ENCODE measurements at regions not wholly inside any gene's neighbourhood (a gene's known extent, or its start where the extent isn't known, plus 50 kb on each side); places are given as distances from the start of the nearest gene placed in this dataset.
"Not testable (repeated sequence)": the region's sequence is repeated elsewhere in the genome, so short reads cannot be mapped to it uniquely, and the experiment has no call there.

GRCh38 chr17:36690190-36690589, 88.8 kb downstream of the MRM1 start:
- Histone ChIP-seq H3K36me3 (no peaks in the 10 kb centered on the region), H3K27ac (no peak overlapping the region), H3K27me3 (no peaks in the 10 kb centered on the region), H3K9me3 (no peaks in the 10 kb centered on the region), H3K4me3 (no peak overlapping the region), H3K4me1 (no peaks in the 10 kb centered on the region)
- DNase-seq (ENCODE audit: low spot score in 2 of 2) = no peak
- 64 to 65% methylated on average over 4 of the region's 4 CpGs for WGBS, 2 donors
- no peak for TF ChIP-seq POLR2A (IDR thresholded peaks at IDR 0.05)
- no peak for TF ChIP-seq CTCF (IDR thresholded peaks at IDR 0.05)
- no peak for TF ChIP-seq EP300 (IDR thresholded peaks at IDR 0.05)

GRCh38 chr17:36691606-36692005, 90.2 kb downstream of the MRM1 start:
- WGBS, 2 donors = 54 to 70% methylated on average over 2 to 3 of the region's 3 CpGs
- Histone ChIP-seq H3K36me3 (no peaks in the 10 kb centered on the region), H3K4me3 (no peak overlapping the region)

GRCh38 chr17:36695082-36695481, 93.7 kb downstream of the MRM1 start:
- no peak for TF ChIP-seq EP300 (IDR thresholded peaks at IDR 0.05)
- 42 to 82% methylated on average over 2 to 3 of the region's 3 CpGs for WGBS, 2 donors
- Histone ChIP-seq H3K4me1 (no peaks in the 10 kb centered on the region), H3K9me3 (no peaks in the 10 kb centered on the region), H3K36me3 (no peaks in the 10 kb centered on the region), H3K4me3 (no peak overlapping the region), H3K27me3 (peaks cover 0 to 6% of the 10 kb centered on the region in 2 donors), H3K27ac (no peak overlapping the region)
- DNase-seq (ENCODE audit: low spot score in 2 of 2) = no peak

More at GRCh38 chr17:36691606-36692005, 90.2 kb downstream of the MRM1 start:
- Histone ChIP-seq H3K9me3 (no peaks in the 10 kb centered on the region), H3K27me3 (no peaks in the 10 kb centered on the region), H3K27ac (no peak overlapping the region), H3K4me1 (no peaks in the 10 kb centered on the region)
- DNase-seq (ENCODE audit: low spot score in 2 of 2) = no peak
- TF ChIP-seq EP300 (IDR thresholded peaks at IDR 0.05) (no peak), CTCF (IDR thresholded peaks at IDR 0.05) (no peak), POLR2A (IDR thresholded peaks at IDR 0.05) (no peak)

GRCh38 chr17:36695710-36696109, 94.3 kb downstream of the MRM1 start:
- H3K27ac ChIP-seq; H3K4me3 ChIP-seq; DNase-seq (ENCODE audit: low spot score in 2 of 2); H3K4me1 ChIP-seq; H3K9me3 ChIP-seq; H3K27me3 ChIP-seq; H3K36me3 ChIP-seq: not testable (repeated sequence)
- 82 to 86% methylated on average over 6 of the region's 6 CpGs for whole genome bisulfite sequencing, 2 donors

- no peaks in the 10 kb centered on the region for H3K36me3 ChIP-seq
- no peaks in the 10 kb centered on the region for H3K4me1 ChIP-seq
- H3K9me3 ChIP-seq = no peaks in the 10 kb centered on the region
- 28 to 43% methylated on average over 1 of the region's 1 CpG for WGBS, 2 donors
- H3K27me3 ChIP-seq = peaks cover 0 to 10% of the 10 kb centered on the region in 2 donors
- H3K4me3 ChIP-seq = no peak overlapping the region
- DNase-seq (ENCODE audit: low spot score in 2 of 2) = no peak
- H3K27ac ChIP-seq = no peak overlapping the region
- TF ChIP-seq EP300 (IDR thresholded peaks at IDR 0.05) = no peak
Measured at GRCh38 chr17:36696805-36697204, 95.4 kb downstream of the MRM1 start.

GRCh38 chr17:36697903-36698530, 96.6 kb downstream of the MRM1 start:
- Histone ChIP-seq H3K4me3 (no peak overlapping the region), H3K27ac (no peak overlapping the region), H3K4me1 (no peaks in the 10 kb centered on the region), H3K27me3 (peaks cover 0 to 22% of the 10 kb centered on the region in 2 donors), H3K36me3 (no peaks in the 10 kb centered on the region), H3K9me3 (no peaks in the 10 kb centered on the region)
- WGBS, 2 donors = 28 to 29% methylated on average over 16 of the region's 16 CpGs
- TF ChIP-seq CTCF (IDR thresholded peaks at IDR 0.05) (no peak), POLR2A (IDR thresholded peaks at IDR 0.05) (no peak), EP300 (IDR thresholded peaks at IDR 0.05) (no peak)
- no peak for DNase-seq (ENCODE audit: low spot score in 2 of 2)

All from tibial nerve (tissue), 4 donors.